ENCODE measurements at regions not wholly inside any gene's neighbourhood (a gene's known extent, or its start where the extent isn't known, plus 50 kb on each side); places are given as distances from the start of the nearest gene placed in this dataset.

DNA sequence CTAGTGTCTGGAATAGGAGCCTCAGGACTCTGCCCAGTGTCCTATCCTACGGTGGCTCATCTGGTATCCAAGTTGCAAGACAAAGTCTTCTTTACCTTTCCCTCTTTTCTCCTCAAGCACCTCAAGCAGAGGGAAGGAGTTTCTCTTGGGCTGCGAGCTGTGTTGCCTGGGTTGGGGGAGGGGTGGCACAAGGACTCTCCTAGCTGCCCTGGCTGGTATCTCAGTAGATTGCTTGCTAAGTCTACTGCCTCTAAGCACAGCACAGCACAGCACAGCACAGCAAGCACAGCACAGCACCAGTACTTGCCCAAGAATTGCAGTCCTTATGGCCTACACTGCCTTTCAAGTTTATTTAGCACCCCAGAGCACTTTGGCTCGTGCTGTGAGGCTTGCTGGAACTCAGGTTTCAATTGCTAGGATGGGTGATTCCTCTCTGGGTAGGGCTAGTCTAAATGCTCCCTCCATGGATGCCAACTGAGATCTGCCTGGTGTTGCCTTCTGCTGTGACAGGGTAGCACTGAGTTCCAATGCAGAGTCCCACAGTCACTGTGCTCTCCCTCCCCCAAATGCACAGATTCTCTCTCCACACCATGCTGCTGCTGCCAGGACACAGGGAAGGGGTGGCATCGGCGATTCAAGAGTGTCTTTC lies 213.1 kb upstream of the POU5F2 start:
- TF ChIP-seq, protein P1, sequence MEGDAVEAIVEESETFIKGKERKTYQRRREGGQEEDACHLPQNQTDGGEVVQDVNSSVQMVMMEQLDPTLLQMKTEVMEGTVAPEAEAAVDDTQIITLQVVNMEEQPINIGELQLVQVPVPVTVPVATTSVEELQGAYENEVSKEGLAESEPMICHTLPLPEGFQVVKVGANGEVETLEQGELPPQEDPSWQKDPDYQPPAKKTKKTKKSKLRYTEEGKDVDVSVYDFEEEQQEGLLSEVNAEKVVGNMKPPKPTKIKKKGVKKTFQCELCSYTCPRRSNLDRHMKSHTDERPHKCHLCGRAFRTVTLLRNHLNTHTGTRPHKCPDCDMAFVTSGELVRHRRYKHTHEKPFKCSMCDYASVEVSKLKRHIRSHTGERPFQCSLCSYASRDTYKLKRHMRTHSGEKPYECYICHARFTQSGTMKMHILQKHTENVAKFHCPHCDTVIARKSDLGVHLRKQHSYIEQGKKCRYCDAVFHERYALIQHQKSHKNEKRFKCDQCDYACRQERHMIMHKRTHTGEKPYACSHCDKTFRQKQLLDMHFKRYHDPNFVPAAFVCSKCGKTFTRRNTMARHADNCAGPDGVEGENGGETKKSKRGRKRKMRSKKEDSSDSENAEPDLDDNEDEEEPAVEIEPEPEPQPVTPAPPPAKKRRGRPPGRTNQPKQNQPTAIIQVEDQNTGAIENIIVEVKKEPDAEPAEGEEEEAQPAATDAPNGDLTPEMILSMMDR (IDR thresholded peaks at IDR 0.05), result no peak
- TF ChIP-seq POLR2A (IDR thresholded peaks at IDR 0.05), result no peak
- no peak for TF ChIP-seq POLR2AphosphoS5 (IDR thresholded peaks at IDR 0.05)
- no peak for TF ChIP-seq EP300 (IDR thresholded peaks at IDR 0.05)
